Kidney epithelial cell (primary cell): ENCODE measurements at regions not wholly inside any gene's neighbourhood (a gene's known extent, or its start where the extent isn't known, plus 50 kb on each side); places are given as distances from the start of the nearest gene placed in this dataset.
"Not testable (repeated sequence)": the region's sequence is repeated elsewhere in the genome, so short reads cannot be mapped to it uniquely, and the experiment has no call there.

Source experiments
- DNase-seq: peaks from one replicate; pipeline ENCODE4 v3.0.0-alpha.2; 2010; ENCODE audit warnings: low read depth
- H3K27me3 ChIP-seq: 2 replicates; pipeline ENCODE4 v1.6.0; 2011; ENCODE audit warnings: low read length; ENCODE audit not compliant: control insufficient read depth, insufficient read depth
- H3K36me3 ChIP-seq: 2 replicates; pipeline ENCODE4 v1.5.1; 2011; ENCODE audit warnings: low read length; ENCODE audit not compliant: control insufficient read depth, insufficient read depth
- H3K4me3 ChIP-seq: 2 replicates; pipeline ENCODE4 v1.5.1; 2011; ENCODE audit warnings: low read depth, mild to moderate bottlenecking, control low read depth, low read length

DNA sequence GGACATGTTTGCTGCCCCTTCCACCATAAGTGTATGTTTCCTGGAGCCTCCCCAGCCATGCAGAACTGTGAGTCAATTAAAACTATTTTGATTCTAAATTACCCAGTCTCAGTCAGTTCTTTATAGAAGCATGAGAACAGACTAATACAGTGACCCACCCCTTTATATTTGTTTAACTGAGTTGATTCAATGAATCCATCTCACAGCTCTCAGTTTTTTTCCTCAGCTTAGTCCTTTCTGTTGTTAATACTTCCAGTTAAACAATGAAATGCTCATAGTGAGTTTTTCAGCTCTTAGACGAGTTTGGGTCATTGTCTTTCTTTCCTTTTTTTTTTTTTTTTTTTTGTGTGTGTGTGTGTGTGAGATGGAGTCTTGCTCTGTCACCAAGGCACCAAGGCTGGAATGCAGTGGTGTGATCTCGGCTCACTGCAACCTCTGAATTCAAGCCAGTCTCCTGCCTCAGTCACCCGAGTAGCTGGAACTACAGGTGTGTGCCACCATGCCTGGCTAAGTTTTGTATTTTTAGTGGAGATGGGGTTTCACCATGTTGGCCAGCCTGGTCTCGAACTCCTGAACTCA, 627.4 kb downstream of the SPATA31A7 start:
- not testable (repeated sequence) for H3K27me3 ChIP-seq, DNase-seq

DNA sequence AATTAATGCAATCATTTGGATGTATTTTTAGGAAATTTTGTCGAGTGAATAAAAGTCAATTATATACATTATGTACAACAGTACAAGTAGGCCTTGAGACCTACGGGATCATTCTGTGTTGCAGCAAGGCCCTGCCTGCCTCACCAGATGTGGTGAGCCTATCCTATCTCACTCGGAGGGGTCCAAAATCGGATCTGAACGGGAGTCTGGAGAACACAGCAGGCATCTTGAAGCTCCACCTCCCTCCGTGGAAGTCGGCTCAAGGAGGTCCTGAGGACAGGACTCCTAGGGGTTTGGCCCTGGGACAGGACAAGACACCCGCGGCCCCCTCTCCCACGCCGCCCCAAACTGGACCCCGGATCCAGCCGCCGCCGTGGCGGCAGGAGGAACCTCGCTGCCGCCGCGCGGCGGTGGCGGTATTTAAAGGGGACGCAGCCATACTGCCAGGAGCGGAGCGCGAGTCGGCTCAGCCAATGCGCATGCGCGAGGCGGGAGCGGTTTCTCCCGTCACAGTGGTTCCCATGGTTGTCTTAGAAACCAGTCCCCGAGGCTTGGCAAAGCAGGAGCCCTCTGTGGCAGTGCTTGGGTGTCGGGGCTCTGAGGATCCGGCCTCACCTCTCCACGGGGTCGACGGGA, 663.9 kb downstream of the SPATA31A7 start:
- not testable (repeated sequence) for DNase-seq

More for the DNA sequence above, 627.4 kb downstream of the SPATA31A7 start:
- H3K36me3 ChIP-seq, H3K4me3 ChIP-seq: not testable (repeated sequence)

DNA sequence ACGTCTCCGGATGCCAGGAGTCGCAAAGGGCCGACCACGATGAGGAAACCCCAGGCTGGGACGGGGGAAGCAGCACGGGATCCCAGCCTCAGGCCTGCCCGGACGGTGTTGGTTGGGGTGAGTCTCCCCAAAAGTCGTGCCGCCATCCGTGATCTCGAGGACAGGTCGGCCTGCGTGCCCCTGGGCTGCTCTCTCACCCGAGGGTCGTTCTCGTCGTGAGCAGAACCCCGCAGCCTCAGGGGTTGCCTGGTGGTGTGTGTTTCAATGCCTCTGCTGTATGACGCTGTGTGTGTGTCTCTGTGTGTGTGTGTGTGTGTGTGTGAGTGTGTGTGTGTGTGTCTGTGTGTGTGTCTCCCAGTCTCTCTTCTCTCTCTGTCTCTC, 664.4 kb downstream of the SPATA31A7 start:
- H3K36me3 ChIP-seq, DNase-seq, H3K27me3 ChIP-seq: not testable (repeated sequence)
- H3K4me3 ChIP-seq, result peak overlapping the region; percentile 32

More for the DNA sequence above, 663.9 kb downstream of the SPATA31A7 start:
- H3K27me3 ChIP-seq, H3K36me3 ChIP-seq, H3K4me3 ChIP-seq: not testable (repeated sequence)

DNA sequence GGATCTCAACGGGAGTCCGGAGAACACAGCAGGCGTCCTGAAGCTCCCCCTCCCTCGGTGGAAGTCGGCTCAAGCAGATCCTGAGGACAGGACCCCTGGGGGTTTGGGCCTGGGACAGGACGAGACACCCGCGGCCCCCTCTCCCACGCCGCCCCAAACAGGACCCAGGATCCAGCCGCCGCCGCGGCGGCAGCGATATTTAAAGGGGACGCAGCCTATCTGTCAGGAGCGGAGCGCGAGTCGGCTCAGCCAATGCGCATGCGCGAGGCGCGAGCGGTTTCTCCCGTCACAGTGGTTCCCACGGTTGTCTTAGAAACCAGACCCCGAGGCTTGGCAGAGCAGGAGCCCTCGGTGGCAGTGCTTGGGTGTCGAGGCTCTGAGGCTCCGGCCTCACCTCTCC, 666.4 kb downstream of the SPATA31A7 start:
- H3K27me3 ChIP-seq, H3K36me3 ChIP-seq, H3K4me3 ChIP-seq, DNase-seq: not testable (repeated sequence)

DNA sequence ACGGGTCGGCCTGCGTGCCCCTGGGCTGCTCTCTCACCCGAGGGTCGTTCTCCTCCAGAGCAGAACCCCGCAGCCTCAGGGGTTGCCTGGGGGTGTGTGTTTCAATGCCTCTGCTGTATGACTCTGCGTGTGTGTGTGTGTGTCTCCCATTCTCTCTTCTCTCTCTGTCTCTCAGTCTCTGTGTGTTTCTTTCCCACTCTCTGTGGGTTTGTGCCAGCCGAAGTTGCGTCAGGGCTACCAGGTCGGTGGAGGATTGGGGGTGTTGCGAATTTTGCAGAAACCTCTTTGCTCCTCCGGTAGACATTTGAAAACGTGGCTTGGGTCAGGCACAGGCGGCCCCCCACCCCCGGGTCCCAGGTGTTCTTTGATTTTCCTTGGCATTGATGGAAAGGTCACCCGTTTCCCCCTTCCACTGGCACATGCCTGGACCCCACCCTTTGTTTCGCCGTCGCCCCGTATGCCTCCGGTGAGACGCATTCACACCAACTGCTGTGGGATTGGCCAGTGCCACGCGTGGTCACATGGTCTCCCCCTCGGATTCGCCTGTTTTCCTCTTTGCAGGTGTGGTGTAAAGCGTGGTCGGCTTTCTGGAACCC, 667.1 kb downstream of the SPATA31A7 start:
- H3K27me3 ChIP-seq, DNase-seq, H3K4me3 ChIP-seq, H3K36me3 ChIP-seq: not testable (repeated sequence)

DNA sequence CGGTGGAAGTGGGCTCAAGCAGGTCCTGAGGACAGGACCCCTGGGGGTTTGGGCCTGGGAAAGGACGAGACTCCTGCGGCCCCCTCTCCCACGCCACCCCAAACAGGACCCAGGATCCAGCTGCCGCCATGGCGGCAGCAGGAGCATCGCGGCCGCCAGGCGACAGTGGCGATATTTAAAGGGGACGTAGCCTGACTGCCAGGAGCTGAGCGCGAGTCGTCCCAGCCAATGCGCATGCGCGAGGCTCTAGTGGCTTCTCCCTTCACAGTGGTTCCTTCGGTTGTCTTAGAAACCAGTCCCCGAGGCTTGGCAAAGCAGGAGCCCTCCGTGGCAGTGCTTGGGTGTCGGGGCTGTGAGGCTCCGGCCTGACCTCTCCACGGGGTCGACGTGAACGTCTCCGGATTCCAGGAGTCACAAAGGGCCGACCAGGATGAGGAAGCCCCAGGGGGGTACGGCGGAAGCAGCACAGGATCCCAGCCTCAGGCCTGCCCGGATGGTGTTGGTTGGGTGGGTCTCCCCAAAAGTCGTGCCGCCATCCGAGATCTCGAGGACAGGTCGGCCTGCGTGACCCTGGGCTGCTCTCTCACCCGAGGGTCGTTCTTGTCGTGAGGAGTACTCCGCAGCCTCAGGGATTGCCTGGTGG, 668.0 kb downstream of the SPATA31A7 start:
- DNase-seq, H3K36me3 ChIP-seq, H3K27me3 ChIP-seq, H3K4me3 ChIP-seq: not testable (repeated sequence)

DNA sequence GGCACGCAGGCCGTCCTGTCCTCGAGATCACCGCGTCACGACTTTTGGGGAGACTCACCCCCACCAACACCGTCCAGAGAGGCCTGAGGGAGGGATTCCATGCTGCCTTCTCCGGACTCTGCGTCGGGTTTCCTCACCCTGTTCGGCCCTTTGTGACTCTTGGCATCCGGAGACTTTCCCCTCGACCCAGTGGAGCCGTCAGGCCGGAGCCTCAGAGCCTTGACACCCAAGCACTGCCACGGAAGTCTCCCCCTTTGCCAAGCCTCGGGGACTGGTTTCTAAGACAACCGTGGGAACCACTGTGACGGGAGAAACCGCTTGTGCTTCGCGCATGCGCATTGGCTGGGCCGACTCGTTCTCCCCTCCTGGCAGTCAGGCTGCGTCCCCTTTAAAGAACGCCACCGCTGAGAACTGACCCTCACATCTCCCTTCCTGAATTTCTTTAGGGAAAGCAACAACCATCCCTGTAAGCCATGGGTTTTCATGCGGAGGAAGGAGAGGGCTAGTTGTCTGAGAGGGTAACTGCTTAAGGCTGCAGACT, 672.7 kb downstream of the SPATA31A7 start:
- DNase-seq, H3K27me3 ChIP-seq, H3K36me3 ChIP-seq, H3K4me3 ChIP-seq: not testable (repeated sequence)

DNA sequence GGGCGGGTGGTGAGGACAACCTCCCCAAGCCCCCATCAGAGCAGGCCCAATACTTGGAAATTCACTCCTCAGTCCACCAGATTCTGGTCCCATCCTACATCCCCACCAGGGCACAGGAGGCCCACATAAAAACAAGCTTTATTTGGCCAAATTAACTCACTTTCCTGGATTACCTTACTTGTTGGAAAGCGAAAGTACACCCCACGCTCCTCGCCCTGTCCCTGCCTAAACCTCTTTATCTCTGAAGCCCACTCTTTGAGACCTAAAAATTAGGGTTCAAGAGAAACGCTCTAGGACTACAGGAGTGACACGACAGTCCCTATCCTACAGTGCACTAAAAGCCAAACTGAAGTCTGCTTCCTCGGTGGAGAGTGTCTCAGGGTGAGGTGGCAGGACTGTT, 674.6 kb downstream of the SPATA31A7 start:
- DNase-seq, H3K27me3 ChIP-seq, H3K36me3 ChIP-seq, H3K4me3 ChIP-seq: not testable (repeated sequence)

DNA sequence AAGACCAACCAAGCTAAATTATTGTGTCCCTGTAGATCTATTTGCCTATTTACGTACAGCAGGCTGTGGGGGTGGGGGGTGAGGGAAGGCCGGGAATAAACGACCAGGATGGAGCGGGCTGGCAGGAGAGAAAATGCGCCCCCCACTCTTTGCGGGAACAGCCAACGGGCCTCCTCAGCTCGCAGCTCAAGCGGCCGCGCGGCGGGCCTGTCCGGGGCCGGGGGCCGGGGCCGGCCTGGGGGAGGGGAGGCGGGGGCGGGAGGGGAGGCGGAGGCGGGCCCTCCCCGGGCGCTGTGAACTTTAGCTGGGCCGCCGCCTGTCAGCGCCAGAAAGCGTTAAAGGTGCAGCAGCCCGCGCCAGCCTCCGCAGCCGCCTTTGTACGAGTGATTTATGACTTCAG, 679.1 kb downstream of the SPATA31A7 start:
- not testable (repeated sequence) for H3K36me3 ChIP-seq, H3K4me3 ChIP-seq, DNase-seq, H3K27me3 ChIP-seq

DNA sequence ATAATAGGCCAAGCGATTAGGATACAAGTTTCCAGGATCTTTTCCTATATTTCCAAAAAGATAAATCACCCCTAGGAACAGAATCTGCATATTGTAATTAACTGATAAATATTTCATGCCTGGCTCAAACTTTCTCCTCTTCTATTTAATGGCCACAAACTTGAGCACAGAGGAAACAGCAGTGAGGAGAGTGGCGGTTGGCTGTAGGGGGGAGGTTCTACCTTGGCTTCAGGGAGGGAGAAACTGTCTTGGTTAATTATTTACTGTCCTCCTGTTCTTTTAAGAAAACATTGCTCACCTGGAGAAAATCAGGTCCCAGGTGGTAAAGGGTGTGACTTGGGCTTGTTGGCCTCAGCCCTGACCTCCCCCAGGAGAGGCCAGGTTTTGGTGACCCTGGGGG, 682.5 kb downstream of the SPATA31A7 start:
- not testable (repeated sequence) for H3K4me3 ChIP-seq, DNase-seq, H3K36me3 ChIP-seq, H3K27me3 ChIP-seq
